VCaP (cell line): ENCODE measurements at regions not wholly inside any gene's neighbourhood (a gene's known extent, or its start where the extent isn't known, plus 50 kb on each side); places are given as distances from the start of the nearest gene placed in this dataset.

Source experiments
- H3K27ac ChIP-seq: fragments of 450-650 bp; 2 replicates; pipeline ENCODE4 v1.5.1; 2017
- CTCF ChIP-seq: fragments of 450-650 bp; conservative IDR thresholded peaks from 2 replicates; pipeline ENCODE4 v1.5.1; 2017; ENCODE audit warnings: mild to moderate bottlenecking, moderate library complexity

GRCh38 chr7:98518159-98518947 lies 98.7 kb upstream of the NPTX2 start:
- TF ChIP-seq CTCF = no peak
- no peak overlapping the region for H3K27ac ChIP-seq

GRCh38 chr7:98515201-98515600 lies 101.9 kb upstream of the NPTX2 start:
- no peak for TF ChIP-seq CTCF
- no peak overlapping the region for H3K27ac ChIP-seq

- no peak overlapping the region for H3K27ac ChIP-seq
- no peak for TF ChIP-seq CTCF
Measured at GRCh38 chr7:98514211-98515031, 102.7 kb upstream of the NPTX2 start.

- H3K27ac ChIP-seq = no peak overlapping the region
- no peak for TF ChIP-seq CTCF
Measured at GRCh38 chr7:98511175-98511574, 105.9 kb upstream of the NPTX2 start.

GRCh38 chr7:98509836-98510235 lies 107.2 kb upstream of the NPTX2 start:
- H3K27ac ChIP-seq = no peak overlapping the region
- no peak for TF ChIP-seq CTCF

- TF ChIP-seq CTCF = no peak
- H3K27ac ChIP-seq = no peak overlapping the region
Measured at GRCh38 chr7:98506471-98506870, 105.6 kb upstream of the BAIAP2L1 start.

- H3K27ac ChIP-seq = no peak overlapping the region
- no peak for TF ChIP-seq CTCF
Measured at GRCh38 chr7:98500764-98501163, 99.9 kb upstream of the BAIAP2L1 start.
